Stimulated activated CD8-positive, alpha-beta memory T cell treated with anti-CD3 and anti-CD28 coated beads, Interleukin-12 subunit alpha, Interleukin-12 subunit beta, amount 100 ng/mL, for 1 hour (primary cell): ENCODE measurements at regions not wholly inside any gene's neighbourhood (a gene's known extent, or its start where the extent isn't known, plus 50 kb on each side); places are given as distances from the start of the nearest gene placed in this dataset.

Source experiments
- DNase-seq: peaks from one replicate; pipeline ENCODE4 v3.0.0-alpha.2; 2020; ENCODE audit warnings: low read depth

DNA sequence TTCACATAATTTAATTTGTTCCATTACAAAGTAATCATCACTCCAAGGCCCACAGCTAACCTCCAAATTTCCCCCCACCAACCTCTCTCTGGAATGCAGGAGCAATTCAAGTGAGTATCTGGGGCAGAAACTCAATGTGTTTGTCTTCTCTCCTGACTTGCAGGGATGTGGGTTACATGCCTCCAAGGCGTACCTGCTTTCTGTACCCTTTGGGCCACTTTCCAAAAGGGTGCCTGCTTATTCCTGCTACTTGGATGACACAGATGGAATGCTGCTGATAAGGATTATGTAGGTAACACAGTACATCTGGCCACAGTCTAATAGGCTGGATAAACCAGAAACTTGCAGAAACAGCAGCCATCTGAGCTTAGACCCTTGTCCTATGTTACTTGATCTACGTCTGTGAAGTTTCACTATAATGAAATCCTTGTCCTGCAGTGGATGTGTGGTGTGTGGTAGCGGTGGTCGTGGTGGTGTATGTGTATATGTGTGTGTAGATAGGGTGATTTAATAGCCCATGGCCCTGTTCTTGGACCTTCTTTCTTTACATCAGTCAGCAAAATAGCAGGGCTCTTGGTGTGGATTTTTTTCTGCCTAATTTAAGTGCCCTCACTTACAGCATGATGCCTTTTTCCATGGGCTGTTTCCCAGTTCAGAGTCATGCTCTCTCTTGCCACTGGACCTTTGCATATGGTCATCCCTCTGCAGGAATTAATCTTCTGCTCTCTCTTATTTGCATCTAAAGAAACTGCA lies 175.9 kb downstream of the ZDHHC21 start:
- no peak for DNase-seq

- no peak for DNase-seq
Measured at GRCh38 chr9:14516656-14517055, 176.6 kb downstream of the ZDHHC21 start.

DNA sequence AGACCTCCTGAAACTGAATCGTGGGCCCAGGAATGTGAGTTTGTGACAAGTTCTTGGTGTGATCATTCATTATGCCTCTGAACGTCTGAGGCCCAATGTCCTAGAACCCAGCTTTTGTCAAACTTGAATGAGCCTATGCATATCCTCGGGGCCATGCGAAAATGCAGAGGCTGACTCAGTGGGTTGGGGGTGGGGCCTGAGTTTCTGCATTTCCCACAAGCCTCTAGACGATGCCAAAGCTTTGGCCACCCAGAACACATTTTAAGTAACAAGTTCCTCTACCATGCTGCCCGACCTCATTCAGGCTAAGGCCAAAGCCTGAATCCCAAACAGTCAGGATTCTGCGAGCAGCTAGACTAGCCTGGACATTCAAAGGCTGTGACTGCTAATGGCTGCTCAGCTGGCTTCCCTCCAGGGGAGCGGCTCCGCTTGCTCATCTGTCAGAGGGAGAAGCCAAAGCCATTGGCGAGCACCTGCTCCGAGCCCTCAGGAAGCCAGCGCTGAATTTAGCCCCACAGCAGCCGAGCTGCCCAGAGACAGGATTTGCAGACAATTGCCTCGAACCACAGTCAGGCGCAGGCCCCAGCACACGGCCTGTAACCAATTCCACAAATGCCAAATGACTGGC lies 177.5 kb downstream of the ZDHHC21 start:
- no peak for DNase-seq

DNA sequence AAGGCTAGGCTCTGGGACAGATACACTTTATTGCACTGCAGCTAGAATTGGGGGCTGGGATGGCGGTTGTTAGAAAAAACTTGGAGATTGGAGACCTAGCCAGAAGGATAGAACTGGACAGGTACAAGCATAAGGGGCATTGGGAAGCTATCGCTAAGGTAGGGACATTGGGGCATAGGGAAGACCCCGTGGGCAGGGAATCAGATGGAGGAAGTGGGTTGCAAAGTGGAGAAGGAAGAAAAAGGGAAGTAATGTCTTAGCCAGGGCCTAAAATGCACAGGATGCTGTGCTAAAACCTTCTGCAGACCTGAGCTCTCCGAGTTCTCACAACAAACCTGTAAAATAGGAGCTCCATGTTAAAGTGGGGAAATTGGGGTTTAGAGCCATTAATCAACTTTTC lies 178.2 kb downstream of the ZDHHC21 start:
- no peak for DNase-seq

DNA sequence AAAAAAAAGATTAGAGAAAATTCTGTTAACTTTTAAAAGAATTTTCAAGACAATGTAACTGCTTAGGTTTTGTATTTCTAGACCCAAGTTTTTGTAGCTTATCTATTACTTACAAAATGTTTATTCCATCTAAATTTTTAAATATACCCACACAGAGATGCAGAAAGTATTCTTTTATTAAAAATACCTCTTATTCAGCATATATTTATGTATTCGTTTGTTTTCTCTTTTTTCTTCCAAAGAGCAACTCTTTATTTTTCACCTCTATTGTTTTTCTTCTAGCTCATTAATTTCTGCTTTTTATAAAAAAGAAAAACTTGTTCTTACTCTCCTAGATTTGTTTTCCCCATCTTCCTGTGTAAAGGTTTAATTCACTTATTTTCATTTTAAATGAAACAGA lies 180.3 kb downstream of the ZDHHC21 start:
- DNase-seq = no peak

GRCh38 chr9:14511452-14511851 lies 181.8 kb downstream of the ZDHHC21 start:
- no peak for DNase-seq

DNA sequence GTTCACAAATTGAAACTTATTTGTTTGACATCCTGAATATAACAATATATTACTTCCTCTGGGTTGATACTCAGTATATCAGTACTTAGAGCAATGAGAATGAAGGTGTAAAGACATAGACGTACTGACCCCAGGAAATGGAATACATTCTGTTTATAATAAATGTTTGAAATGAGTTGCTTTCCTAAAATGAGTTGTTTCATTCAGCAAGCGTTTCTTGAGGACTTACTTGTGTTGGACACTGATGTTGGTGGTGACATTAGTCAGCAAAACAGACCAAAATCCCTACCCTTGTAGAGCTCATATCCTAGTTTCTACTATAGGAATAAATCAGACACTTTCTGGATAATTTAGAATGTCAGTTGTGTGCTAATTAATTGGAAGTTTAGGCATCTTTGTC lies 184.3 kb downstream of the ZDHHC21 start:
- DNase-seq = no peak

DNA sequence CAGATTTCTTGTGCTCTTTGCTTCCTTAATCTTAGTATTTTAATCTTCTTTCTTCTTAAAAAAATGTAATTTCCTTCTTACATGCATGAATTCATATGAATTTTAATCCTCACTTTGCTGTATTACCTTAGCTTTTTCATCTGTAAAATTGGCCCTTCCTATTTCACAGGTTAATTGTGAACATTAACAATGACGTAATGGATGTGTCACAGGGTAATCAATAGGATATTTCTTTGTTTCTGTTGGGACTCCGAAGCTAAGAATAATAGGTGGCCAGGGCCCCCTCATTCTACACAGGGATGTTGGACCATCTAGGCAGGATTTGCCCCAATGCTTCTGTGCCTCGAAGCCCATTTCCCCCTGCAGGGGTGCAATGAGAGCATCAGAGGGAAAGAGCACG lies 187.4 kb upstream of the NFIB start:
- no peak for DNase-seq

- DNase-seq = no peak
Measured at GRCh38 chr9:14500705-14501104, 186.8 kb upstream of the NFIB start.

GRCh38 chr9:14499976-14500375 lies 186.0 kb upstream of the NFIB start:
- DNase-seq = no peak

GRCh38 chr9:14498824-14499223 lies 184.9 kb upstream of the NFIB start:
- no peak for DNase-seq

GRCh38 chr9:14497476-14497875 lies 183.5 kb upstream of the NFIB start:
- no peak for DNase-seq

DNA sequence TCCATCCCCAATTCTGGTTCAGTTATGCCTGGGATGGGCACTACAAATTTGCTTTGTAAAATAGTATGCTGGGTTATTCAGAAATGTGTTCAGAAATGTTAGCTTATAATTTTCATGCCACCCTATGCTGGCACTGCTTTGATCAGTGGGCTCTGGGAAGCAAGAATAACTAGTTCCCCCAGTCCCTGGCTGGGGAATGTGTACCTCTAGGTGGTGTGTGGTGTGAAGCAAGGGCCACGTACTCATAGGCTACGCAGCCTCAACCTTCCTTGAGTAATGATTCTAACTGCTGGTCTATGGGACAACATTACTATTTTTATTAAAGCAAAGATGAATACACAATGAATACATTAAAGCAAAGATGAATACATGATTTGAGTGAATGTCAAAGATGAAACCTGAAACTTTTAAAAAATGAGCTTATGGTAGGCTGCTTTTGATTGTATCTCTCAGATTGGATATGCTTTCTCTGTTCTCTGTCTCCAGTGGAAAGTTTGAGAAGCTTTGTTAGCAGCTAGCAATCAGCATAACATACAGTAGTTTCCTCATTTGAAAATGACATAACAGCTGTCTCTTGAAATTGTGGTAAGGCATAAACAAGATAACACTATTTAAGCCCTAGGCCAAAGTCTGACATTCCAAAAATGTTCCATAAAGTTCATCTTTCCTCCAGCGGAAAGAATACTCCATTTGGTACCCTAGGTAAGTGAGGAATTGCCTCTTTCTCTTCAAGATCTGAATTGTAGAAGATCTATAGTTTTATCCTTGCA lies 174.7 kb upstream of the NFIB start:
- DNase-seq = no peak

DNA sequence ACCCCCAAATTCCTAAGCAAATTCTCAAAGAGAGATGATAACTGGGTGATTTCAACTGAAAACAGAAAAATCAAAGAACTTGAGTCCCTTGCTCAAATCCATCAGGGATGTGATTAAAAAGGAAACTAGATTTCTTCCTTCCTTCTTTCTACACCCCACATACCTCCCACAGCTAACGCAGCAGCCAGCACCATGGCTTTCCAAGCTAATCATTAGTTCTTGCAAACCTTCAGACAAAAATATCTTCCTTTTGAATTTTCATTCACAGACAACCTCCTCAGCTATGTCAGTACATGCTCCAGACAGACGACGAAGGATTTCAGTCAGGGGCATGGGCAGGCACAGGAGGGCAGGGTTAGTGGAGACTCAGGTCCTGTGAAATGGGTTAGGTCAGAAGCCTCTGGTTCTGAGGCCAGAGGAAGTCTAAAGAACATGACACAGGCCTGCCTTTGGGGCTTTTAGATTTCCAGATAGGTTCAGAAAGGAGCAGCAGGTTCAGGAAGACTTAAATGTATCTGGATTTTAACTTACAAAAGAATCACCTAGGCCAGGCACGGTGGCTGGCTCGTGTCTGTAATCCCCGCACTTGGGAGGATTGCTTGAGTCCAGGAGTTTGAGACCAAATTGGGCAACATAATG lies 173.7 kb upstream of the NFIB start:
- no peak for DNase-seq

DNA sequence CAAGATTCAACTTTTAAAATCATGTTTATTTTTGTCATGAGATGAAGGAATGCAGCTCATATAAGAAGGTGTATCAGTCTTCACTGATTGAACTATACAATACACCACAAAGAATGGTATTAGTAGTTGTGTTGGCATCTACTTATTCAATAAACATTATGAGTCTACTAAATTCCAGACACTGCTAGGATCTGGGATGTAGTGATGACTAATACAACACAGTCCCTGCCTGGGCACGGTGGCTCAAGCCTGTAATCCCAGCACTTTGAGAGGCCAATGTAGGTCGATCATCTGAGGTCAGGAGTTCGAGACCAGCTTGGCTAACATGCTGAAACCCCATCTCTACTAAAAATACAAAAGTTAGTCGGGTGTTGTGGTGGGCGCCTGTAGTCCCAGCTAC lies 171.4 kb upstream of the NFIB start:
- no peak for DNase-seq

- no peak for DNase-seq
Measured at GRCh38 chr9:14482856-14483255, 168.9 kb upstream of the NFIB start.

DNA sequence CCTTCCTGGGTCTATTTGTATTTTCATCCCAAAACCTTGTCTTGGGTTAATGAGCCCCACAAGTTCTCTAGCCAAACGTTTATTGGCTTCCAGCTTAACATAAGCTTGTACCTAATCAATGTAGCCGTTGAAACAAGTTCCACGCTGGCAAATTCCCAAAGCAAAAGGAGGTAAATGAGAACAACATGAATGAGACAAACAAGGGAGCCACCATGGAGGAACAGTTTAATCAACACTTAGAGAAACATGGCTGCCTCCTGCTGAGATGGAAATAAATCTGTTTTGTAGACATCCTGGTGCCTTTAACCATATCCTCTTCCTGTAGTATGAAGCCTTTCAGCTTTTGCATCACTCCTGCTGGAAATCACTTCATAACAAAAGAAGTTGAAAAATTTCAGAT lies 166.6 kb upstream of the NFIB start:
- no peak for DNase-seq

DNA sequence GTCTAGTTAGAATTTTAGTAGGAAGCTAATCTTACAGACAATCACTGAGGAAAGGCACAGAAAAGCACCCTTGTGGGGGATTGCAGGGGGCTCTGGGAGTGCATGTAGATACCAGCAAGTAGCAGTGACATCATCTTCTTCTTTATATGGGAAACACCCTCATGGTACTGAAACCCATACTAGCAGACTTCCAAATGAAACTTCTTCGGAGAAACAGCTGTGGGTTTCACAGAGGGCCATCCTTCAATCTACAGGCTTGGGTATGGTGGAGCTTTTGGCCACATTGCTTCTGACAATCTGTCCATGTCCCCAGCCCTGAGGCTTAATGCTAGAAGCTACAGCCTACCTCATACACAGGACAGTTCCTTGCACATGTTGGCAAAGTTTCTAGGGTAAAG lies 165.2 kb upstream of the NFIB start:
- DNase-seq = no peak

GRCh38 chr9:14478175-14479162 lies 164.5 kb upstream of the NFIB start:
- DNase-seq = no peak

GRCh38 chr9:14471041-14471440 lies 157.1 kb upstream of the NFIB start:
- no peak for DNase-seq

DNA sequence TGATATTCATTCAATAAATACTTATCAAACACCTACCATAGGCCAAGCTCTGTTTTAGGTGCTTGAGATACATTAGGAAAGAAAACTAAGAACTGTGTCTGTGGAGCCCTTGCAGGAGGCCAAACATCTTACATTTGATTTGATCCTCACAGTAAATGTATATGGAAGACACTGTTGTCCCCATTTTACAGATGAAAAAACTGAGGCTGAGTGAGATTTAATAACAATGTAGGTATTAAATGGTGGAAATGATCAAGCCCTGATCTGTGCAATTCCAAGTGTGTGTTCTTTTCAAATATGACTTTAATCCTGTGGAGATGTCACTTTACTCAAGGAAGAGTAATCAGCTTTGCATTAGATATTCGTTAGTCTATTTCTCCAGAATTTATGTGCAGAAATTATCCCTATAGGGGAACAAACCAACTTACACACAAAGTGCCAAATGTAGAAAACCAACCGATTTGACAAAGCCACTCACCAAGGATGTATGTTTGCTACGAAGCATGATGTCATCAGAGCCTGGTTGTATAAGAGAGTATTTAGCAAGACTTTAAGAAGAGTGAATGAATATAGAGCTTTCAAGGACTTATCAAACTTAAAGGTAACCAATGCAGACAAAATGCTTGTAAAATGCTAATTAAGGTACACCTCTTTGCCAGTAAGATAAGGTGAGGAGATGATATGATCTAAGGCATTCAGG lies 153.9 kb upstream of the NFIB start:
- DNase-seq = no peak
